DMS 273 (cell line): ENCODE measurements at regions not wholly inside any gene's neighbourhood (a gene's known extent, or its start where the extent isn't known, plus 50 kb on each side); places are given as distances from the start of the nearest gene placed in this dataset.
A peak's percentile ranks its signal among the peaks of the same experiment; 100 is the strongest.

Source experiments
- DNase-seq: peaks from one replicate; lab custom pipeline; 2025; ENCODE audit not compliant: unreplicated experiment; lab: John Stamatoyannopoulos, UW

DNA sequence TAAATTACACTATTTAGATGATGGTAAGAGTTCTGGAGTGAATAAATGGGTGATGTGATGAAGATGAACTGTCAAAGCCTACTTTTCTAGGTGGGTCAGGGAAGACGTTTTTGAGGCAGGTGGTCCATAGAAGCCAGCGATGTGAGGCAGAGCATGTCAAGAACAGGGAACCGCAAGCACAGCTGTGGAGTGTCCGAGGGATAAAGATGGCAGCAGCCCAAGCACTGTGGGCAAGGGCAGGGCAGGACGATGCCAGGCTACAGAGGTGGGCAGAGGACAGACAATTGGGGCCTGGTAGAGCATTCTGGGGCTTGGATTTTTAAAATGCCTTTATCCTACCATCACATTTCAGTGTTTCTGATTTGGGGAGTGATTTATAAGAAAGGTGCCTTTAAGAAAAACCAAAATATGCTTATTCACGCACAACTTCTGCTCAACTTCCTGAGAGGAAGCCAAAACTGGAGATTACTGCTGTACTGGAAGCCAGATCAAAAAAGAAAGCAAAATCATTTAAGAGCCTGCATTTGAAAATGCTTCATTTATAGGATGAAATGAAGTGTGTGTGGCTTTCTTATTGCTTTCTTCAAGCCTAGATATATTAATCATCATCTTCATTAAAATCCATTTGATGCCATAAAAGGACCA, 119.0 kb upstream of the WDR17 start:
- no peak for DNase-seq

DNA sequence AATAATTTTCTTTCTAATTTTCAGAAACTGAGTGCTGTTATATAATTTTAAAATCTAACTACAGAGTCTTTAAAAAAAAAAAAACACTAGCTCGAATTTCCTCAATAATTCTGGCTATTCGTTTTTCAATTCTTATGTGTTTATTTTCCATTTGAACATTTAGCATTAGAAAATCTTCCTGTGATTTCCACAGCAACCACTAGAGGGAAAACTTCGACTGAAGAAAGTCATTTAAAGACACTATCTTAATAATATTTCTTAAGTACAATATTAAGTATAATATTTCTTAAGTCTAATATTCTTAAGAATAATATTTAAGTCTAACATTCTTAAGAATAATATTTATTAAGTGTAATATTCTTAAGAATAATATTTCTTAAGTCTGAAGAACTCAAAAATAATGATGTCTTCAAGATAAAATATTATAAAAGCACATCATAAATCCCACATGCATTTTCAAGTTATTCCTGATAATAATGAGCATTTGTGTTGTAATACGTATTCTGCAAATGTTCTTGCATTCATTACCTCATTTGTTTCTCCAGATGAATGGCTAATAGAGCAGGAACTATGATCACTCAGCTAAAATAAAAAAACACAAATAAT, 118.4 kb upstream of the WDR17 start:
- DNase-seq = peak; percentile 34

DNA sequence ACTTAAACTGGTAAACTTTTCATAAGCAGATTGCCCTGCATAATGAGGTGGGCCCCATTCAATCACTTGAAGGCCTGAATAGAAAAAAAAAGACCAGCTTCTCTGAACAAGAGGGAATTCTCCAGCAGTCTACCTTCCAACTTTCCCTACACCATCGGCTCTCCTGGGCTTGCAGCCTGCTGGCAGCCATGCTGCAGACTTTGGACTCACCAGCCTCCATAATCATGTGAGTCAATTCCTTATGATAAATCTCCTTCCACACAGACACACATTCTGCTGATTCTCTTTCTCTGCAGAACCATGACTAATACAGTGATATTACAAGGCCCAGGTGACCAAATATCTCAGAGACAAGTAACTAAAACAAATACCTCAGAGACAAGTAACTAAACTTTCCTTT, 113.8 kb upstream of the WDR17 start:
- DNase-seq = no peak

DNA sequence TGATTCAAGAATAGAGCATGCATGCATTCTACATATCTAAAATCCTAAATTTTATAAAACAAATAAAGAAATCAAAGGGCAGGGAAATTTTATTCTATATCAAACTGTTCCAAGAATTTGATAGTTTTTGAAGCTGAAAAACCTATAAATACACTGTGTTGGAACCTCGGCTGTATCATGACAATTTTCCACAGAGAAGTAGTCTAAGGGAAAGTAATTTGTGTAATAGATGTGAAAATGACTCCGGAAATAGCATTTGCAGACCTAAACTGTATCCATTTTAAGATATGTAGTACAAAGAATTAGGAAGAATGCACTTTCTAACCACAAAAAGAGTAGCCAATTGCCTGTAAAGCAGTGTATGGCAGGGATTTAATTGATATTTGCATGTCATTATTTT, 112.5 kb upstream of the WDR17 start:
- no peak for DNase-seq

DNA sequence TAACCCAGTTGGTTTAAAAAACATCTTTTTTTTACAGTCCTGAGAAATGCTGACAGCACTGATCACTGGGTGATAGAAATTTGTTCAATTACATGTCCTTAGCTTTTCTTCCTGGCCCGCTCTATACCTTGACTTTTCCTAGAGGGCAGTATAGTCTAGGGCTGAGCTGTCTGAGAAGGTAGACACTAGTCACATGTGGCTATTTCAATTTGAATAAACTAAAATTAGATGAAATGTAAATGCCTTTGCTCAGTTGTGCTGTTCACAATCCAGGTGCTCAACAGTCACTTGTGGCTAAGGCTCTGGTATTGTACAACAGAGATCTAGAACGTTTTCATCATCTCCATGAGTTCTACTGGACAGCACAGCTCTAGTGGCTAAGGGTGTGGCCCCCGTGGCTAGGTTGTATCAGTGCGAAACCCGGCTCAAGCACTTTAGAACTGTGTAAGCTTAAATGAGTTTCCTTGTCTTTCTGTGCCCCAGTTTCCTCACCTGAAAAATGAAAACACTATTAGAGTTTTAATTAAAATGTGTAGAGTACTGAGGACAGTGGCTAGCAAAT, 111.6 kb upstream of the WDR17 start:
- DNase-seq = peak; percentile 0

DNA sequence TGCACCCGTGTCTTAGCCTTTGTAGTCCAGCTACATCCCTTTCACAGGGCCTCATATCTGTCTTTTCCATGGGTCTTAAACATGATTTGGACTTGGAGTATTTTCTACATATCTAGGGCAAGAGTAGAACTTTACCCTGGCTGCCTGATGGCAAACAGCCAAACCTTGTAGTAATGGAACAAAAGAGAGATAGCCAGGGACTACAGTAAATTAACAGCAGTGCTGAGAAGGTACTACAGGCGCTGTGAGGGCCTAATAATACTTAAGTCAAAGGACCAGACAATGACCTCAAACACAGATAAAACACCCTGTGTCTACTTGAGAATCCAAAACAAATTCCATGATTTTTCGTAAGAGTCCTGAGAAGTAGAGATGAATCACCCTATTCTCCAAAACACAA, 111.0 kb upstream of the WDR17 start:
- no peak for DNase-seq

DNA sequence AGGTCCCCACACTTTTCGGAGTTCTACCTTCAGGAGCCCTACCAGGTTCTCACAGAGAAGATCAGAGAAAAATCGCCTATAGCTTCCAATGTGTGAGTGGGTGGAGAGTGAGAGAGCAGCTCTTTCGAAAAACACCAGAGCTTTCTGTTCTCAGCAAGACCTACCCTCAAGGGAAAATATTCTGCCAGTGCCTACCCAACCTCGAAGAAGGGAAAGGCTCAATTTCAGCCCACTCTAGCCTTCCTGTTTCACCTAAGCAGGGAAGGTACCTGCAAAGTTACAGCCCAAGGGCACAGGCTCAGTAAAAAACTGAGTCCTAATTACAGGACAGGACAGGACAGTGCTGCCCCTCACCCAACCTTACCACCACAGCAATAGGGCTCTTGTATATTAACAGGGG, 104.0 kb upstream of the WDR17 start:
- DNase-seq = no peak

DNA sequence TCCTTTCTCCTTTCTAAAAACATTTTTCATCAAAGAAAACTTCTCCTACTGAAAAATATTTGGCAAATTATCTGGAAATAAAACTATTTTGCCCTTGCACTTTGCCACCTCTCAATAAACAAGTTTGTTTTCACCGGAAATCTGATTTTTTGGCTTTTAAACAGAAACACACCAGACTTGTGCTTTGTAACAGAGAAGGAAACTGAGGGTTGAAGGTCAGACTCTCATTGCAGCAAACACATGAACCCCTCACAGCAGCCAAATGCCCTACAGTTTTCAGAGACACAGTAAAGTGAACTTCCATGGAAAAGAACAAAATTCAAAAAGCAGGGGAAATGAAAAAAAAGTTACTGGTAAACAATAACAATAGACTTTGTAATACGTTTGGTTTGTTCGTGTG, 95.6 kb upstream of the WDR17 start:
- no peak for DNase-seq

DNA sequence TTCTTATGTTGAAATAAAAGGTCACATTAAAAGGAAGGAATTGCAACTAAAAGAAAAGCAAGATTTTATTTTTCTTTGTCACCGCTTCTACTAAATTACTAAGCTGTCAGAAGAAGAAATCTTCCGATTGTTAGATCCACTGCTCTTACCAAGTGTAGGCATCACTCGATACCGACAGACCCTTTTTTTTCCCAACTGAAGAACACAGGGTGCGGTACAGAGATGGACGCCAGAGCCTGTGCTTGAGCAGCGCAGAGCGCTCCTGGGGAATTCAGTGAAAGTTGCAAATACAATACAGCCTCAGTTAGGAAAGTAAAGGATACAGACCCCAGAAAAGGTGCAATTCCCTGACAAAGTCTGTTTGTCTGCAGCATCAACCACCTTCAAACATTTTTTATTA, 94.9 kb upstream of the WDR17 start:
- no peak for DNase-seq

DNA sequence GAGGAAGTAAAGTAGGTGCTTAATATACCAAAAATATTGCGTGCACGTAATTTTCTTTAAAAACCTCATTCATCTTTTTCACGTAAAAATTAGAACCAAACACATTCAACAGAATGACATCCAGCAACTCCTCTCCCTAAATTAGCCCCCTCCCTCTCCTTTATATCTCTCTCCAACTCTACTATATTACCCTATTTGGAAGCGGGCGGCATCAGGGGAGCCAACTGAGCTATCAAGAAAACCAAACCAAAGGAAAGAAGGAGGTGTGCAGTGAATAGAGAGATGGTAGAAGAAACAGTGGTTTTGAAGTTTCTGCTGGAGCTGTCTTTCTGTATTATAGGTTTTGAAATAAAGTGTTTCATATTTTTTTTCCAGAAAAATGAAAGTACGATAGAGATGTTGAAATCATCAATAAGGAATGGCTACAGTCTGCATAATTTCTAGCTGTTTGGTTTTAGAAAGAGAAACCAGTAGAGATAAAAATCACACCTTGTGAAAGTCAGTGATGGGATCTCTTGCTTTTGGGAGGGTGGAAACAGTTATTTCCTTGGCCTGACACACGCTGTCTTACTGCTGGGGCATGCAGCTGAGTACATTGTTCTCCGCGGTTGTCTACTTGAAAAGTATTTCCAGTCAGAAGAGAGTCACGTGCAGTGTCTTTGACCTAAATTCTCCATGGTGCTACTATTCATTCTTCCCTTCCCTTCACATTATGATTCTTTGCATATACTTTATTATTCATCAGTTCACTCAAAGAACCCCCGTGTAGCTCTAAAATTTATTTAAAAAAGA, 94.1 kb upstream of the WDR17 start:
- DNase-seq = no peak

DNA sequence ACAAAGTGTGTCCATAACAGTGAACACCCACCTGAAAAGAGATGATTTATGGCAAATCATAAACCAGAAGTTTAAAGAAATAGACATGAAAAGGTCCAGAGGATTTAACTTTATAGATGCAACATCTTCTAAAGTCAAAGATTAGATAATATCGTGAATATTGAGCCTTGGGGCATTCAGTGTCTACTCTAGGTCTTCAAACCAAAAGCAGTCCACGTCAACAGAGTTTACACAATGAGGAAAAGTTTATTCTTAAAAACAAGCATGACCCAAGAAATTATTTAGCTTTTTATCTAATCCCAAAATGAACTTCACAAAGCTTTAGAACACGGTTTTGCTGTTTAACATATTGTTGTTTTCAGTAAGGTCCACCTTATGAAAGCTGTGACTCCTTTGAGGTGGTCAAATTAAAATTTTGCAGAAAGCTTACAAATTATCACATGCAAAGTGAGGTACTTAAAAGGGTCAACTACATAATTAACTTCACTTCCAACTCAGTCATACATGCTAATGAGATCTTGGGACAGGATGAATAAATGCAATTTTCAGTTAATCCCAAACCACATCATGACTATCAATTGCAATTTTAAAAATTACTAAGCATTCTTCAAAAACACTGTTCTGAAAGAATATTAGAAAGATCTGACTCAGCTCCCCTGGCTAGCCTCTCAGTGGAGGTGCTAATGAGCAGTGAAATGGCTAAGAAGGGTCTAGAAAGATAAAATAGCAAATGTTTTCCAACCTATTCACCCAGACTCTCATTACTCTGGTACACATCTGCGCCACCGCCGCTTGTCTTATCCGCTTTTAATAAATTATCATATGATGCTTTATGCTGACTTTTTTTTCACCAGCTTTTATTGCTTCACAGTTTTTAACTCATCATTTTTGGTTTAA, 92.4 kb upstream of the WDR17 start:
- no peak for DNase-seq

DNA sequence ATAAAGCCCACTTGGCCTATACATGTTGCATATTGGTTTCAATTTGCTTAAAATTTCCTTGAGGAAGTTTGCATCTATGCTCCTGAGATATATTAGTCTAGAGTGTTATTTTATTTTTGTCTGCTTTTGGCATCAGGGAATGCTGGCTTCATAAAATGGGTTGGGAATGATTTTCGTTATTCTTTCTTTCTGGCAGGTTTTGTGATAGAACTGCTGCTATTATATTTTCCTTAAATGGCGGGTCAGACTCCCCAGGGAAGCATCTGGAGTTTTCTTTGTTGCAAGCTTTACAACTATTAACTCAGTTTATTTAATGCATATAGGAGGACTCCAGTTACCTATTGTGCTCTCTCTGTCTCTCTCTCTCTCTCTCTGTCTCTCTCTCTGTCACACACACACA, 82.0 kb upstream of the WDR17 start:
- DNase-seq = no peak

DNA sequence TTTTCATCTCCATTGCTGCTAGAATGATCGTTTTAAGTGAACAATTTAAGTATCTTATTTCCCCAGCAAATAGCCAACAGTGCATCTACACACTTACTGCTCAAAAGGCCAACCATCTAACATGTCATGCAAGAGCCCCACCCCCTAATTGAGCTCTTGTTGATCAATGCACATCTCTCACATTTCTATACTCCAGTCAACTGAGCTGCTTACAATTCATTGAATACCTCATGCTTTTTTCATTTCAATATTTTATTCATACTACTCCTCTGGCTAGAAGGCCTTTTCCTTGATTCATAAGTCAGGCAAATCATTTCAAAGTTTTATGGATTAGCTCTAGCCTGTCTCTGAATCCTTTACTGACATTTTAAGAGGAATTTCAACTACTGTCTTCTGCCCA, 79.0 kb upstream of the WDR17 start:
- no peak for DNase-seq

DNA sequence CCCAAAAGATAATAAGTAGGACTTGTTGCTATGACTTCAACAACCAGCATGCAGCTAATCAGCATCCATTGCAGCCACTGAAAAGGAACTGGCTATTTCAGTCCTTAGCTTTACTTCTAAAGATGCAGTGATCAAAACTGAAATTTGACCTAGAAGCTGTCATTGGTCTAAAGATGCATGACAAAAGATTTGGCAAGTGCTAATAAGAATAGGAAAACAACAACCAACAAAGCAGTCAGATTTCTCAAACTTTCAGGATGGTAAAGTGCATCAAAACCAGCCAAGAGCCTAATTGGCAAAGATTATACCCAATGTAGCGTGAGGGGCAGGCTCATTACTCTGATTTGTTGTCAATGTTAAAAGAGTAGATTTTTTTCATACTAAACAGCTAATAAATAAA, 77.1 kb upstream of the WDR17 start:
- DNase-seq = no peak

DNA sequence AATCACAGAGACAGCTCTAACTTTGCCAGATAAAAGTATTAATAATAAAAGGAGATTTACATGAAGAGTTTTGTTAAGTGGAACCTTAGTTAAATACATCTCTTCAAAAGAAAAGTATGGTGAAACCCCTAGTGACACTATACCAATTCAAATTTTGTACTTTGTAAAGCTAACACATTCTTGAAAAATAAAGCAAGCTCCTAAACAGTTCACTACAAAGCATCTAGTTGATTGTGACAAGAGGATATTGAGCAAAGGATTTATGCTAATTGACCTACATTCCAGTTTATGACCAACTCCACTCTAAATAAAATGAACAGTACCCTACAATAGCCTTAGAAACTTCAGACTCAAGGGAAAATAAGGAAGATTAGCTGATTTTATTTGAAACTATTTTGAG, 69.4 kb upstream of the WDR17 start:
- DNase-seq = no peak

DNA sequence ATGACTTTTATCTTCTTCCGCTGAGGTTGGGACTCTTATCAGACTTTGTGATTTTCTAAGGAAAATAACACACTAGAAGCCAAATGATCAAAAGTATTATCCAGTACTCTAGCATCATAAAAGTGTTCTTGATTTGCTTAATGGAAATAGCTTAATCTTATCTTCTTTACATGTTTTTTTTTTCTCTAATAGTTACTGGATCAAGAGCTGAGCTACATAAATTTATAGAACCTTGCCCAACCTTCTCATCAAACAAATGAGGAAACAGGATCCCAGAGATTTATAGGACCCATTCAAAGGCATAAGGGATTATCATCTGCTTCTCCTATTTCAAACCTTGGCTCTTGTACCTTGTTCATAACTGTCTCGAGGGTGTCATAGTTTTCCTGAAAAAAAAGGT, 68.3 kb upstream of the WDR17 start:
- no peak for DNase-seq

DNA sequence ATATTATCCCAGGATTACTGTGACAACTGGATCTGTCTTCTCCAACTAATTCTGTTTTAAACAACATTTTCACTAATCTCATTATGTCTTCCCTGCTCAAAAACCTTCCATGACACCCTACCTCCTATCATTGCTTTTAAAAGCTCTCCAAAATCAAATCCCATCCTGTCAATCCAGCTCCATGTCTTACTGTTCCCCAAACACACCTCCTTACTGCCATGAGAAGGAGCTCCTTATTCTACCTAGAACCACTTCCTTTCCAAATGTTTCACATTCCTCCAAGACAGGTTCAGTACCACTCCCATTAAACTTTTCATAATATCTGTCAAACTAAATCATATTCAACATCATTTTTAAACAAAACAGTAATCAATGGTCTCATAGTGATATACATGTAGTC, 66.9 kb upstream of the WDR17 start:
- DNase-seq = peak; percentile 14

DNA sequence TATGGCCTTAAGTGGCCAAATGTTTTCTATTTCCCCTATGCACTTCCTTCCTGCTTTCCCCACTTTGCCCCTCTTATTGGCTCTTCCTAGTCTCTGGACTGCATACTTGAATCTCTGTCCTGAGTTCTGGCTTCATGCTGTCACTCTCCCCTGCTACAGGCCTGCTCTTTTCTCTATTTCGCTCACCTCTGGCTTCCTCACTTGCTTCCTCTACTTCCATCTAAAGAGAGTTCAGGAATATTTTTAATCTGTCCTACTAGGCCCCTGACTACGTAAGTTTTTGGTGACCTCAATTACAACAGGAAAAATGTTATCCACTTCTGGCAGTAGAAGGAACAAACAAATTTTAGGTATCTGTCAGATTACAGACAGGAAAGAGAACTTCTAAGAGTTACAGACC, 65.7 kb upstream of the WDR17 start:
- no peak for DNase-seq

DNA sequence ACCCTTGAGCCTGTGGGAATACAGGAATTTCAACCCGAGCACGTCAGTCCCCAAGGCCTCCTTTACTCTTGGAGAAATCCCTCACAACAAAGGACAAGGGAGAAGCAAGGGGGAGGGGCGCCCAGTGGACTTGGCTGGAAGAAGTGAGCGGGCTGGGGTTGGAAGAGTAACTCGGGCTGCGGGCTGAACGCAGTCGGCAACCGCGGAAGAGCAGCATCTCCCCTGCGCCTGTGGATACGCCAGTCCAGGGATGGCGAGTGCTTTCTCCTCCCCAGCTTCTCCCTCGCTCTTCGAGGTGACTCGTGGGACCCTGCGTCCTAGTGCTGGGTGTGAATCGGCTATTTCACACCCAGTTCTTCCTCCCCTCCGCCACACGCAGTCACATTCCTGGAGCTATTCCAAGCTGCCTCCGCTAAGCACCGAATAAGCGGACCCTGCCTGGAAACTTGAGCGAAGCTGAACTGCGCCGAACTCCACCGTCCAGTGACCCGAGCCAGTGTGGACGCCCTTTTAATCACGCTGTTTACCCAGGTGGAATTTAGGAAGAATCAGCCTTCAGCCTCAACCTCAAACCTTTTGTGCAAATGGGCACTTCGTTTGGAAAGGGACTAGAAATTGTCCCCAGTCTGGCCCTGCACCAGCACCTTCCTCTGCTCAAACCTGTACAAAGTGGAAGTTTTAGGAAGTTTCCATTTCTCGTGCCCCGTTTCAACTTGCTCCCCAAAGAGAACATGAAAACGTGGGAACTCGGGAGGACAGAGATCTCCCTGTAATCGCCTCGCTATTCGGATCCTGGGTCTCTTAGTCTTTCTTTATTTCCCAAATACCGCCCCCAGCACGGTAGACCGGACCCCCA, 64.3 kb upstream of the WDR17 start:
- peak; percentile 18 for DNase-seq

DNA sequence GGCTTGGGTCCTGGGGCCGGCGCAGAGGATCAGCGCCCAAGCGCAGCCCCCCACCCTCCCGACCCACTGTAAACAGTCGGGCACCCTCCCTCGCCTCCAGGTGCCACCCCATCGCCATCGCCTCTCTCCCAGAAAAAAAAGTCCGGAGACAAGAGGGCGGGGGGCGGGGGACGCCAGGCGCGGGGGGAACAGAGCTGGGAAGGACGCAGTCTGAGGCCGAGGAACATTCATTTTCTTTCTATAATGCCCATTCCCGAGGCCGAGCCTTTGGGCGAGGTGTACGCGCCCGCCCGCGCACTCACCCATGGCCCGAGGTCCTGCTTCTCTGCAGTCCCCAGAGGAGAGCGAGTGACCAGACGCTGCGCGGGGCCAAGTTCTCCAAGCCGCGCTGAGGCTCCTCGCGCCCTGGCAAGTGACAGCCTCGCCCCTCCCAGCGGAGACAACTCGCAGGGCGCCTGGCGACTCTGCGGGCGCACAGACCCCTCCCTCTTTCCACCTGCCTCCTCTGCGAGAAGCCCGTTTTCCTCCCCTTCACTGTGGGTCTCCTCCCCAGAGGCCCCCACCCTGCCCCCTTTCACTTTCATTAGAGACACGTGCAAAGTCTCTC, 63.5 kb upstream of the WDR17 start:
- peak; percentile 5 for DNase-seq
